22Rv1 (cell line): ENCODE measurements at regions not wholly inside any gene's neighbourhood (a gene's known extent, or its start where the extent isn't known, plus 50 kb on each side); places are given as distances from the start of the nearest gene placed in this dataset.

Experiments used
- ZFX ChIP-seq: fragments of 450-650 bp; IDR thresholded peaks from 2 replicates; pipeline ENCODE4 v1.6.1; 2017; ENCODE audit warnings: antibody characterized with exemption, borderline replicate concordance
- TF ChIP-seq, protein P1 (sequence below): fragments of 450-650 bp; IDR thresholded peaks from 2 replicates; pipeline ENCODE4 v1.5.1; 2017; ENCODE audit warnings: mild to moderate bottlenecking

- TF ChIP-seq, protein P1, sequence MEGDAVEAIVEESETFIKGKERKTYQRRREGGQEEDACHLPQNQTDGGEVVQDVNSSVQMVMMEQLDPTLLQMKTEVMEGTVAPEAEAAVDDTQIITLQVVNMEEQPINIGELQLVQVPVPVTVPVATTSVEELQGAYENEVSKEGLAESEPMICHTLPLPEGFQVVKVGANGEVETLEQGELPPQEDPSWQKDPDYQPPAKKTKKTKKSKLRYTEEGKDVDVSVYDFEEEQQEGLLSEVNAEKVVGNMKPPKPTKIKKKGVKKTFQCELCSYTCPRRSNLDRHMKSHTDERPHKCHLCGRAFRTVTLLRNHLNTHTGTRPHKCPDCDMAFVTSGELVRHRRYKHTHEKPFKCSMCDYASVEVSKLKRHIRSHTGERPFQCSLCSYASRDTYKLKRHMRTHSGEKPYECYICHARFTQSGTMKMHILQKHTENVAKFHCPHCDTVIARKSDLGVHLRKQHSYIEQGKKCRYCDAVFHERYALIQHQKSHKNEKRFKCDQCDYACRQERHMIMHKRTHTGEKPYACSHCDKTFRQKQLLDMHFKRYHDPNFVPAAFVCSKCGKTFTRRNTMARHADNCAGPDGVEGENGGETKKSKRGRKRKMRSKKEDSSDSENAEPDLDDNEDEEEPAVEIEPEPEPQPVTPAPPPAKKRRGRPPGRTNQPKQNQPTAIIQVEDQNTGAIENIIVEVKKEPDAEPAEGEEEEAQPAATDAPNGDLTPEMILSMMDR = no peak
- no peak for TF ChIP-seq ZFX
Measured at GRCh38 chr11:109783840-109784239, 309.4 kb upstream of the ZC3H12C start.
